Renal pelvis (tissue), 1 donor: ENCODE measurements at regions not wholly inside any gene's neighbourhood (a gene's known extent, or its start where the extent isn't known, plus 50 kb on each side); places are given as distances from the start of the nearest gene placed in this dataset.

Experiments
- DNase-seq: peaks from one replicate; pipeline ENCODE4 v3.0.0-alpha.2; 2013

DNA sequence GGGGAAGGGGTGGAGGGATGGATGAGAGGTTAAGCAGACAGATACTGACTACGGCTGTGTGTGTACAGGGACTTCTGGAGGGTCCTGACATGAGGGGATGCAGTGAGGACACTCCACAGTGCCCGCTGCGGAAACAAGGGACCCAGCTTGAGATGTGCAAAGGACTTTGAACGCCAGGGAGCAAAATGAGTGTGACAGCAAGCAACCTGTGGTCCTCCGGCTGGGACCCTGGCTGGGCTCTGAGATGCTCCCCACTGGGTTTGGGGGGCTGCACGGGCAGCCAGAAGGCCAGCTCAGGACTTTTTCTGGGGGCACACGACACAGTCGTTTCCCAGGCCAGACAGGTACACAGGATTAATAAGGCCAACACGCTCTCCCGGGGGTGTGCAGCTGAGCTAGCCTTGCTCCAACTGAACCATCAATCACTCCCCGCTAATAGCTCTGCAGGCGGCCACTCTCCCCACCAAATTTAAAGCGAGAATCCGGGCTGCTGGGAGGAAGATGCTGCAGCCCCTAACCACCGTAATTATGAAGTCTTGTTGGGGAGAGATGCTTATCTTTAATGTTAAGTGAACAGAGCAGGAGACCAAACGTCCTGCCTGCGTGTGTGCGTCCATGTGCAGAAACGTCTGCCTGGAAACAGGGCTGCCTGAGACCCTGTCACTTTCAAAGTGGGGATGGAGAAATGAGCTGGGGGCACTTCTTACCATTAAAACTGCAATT lies 51.6 kb upstream of the DLK1 start:
- no peak for DNase-seq

DNA sequence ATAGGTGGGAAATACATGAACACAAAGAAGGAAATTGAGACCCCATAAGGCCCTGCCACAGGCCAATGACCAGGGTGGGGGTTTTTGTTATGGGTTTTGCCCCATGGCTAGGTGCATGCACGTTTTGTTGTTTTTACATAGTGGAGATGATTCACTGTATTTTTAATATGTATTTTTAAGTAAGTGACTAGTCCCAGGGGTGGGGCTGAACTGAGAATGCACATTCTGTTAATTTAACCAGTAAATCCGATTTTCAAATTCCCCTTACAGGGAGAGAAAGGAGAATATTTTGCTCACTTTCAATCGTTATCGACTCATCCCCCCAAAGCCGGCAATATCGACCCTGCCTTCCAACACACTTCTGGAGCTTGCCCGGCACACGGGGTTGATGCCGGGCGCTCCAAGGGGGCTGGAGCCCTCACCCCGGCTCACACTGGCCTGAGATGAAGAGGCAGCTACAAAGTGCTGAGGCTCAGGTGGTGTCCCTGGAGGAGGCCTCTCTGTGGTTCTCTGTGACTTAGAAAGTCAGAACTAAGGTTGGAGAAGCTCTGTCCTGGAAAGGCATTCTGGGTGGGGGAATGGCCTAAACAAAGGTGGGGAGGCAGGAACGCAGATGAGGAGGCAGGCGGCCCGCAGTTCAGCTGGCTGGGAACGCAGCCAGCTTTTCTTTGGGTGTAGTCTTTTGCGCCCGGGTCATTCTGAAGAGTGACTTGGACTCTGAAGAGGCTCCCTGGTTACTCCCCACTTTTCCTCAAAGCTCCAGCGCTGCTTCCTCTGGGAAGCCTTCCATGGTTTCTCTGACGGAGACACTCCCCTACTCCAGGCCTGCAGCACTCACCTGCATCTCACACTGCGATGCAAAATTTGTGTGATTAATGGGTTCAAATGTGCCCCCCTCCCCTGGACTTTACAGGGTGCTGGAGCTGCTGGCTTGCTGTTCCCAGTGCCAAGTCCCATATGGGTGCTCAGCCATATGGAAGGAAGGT lies 50.7 kb upstream of the DLK1 start:
- DNase-seq, result no peak
